ENCODE measurements at regions not wholly inside any gene's neighbourhood (a gene's known extent, or its start where the extent isn't known, plus 50 kb on each side); places are given as distances from the start of the nearest gene placed in this dataset.

- TF ChIP-seq, protein P1, sequence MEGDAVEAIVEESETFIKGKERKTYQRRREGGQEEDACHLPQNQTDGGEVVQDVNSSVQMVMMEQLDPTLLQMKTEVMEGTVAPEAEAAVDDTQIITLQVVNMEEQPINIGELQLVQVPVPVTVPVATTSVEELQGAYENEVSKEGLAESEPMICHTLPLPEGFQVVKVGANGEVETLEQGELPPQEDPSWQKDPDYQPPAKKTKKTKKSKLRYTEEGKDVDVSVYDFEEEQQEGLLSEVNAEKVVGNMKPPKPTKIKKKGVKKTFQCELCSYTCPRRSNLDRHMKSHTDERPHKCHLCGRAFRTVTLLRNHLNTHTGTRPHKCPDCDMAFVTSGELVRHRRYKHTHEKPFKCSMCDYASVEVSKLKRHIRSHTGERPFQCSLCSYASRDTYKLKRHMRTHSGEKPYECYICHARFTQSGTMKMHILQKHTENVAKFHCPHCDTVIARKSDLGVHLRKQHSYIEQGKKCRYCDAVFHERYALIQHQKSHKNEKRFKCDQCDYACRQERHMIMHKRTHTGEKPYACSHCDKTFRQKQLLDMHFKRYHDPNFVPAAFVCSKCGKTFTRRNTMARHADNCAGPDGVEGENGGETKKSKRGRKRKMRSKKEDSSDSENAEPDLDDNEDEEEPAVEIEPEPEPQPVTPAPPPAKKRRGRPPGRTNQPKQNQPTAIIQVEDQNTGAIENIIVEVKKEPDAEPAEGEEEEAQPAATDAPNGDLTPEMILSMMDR (IDR thresholded peaks at IDR 0.05; ENCODE audit: low read depth, low read length, missing input control): no peak
- no peak for TF ChIP-seq HNF4G (IDR thresholded peaks at IDR 0.05)
- TF ChIP-seq EGR1 (IDR thresholded peaks at IDR 0.05; ENCODE audit: low read depth in 2 of 2): no peak
- no peak for TF ChIP-seq GABPA (IDR thresholded peaks at IDR 0.05 in 1 of 2, conservative IDR thresholded peaks at IDR 0.05 in 1 of 2)
- TF ChIP-seq NR2F2 (IDR thresholded peaks at IDR 0.05): no peak
- TF ChIP-seq FOXA1 (IDR thresholded peaks at IDR 0.05): no peak
- no peak for TF ChIP-seq TAF1 (conservative IDR thresholded peaks at IDR 0.05)
- TF ChIP-seq RAD21 (IDR thresholded peaks at IDR 0.05): no peak
- no peak for TF ChIP-seq FOXA2 (IDR thresholded peaks at IDR 0.05)
- no peak for TF ChIP-seq SP1 (IDR thresholded peaks at IDR 0.05)
- TF ChIP-seq, protein P2, sequence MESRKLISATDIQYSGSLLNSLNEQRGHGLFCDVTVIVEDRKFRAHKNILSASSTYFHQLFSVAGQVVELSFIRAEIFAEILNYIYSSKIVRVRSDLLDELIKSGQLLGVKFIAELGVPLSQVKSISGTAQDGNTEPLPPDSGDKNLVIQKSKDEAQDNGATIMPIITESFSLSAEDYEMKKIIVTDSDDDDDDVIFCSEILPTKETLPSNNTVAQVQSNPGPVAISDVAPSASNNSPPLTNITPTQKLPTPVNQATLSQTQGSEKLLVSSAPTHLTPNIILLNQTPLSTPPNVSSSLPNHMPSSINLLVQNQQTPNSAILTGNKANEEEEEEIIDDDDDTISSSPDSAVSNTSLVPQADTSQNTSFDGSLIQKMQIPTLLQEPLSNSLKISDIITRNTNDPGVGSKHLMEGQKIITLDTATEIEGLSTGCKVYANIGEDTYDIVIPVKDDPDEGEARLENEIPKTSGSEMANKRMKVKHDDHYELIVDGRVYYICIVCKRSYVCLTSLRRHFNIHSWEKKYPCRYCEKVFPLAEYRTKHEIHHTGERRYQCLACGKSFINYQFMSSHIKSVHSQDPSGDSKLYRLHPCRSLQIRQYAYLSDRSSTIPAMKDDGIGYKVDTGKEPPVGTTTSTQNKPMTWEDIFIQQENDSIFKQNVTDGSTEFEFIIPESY (IDR thresholded peaks at IDR 0.05): no peak
- TF ChIP-seq ATF3 (IDR thresholded peaks at IDR 0.05): no peak
- TF ChIP-seq HNF4A (conservative IDR thresholded peaks at IDR 0.05): no peak
- no peak for TF ChIP-seq JUND (IDR thresholded peaks at IDR 0.05)
- TF ChIP-seq, protein P3, sequence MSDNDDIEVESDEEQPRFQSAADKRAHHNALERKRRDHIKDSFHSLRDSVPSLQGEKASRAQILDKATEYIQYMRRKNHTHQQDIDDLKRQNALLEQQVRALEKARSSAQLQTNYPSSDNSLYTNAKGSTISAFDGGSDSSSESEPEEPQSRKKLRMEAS (IDR thresholded peaks at IDR 0.05): no peak
- Histone ChIP-seq H3K4me1 (ENCODE audit: control insufficient read depth in 4 of 4, insufficient read depth in 4 of 4, low read length in 3 of 4) (peaks cover 0 to 4% (median 0%) of the 10 kb centered on the region in 4 donors), H3K27me3 (ENCODE audit: control insufficient read depth in 4 of 4, insufficient read depth in 4 of 4, low read length in 3 of 4) (peaks cover 0 to 7% (median 0%) of the 10 kb centered on the region in 4 donors), H3K9me3 (ENCODE audit: control insufficient read depth in 4 of 4, low read length in 3 of 4) (no peaks in the 10 kb centered on the region), H3K27ac (ENCODE audit: low read depth in 1 of 2, low read length in 2 of 2) (no peak overlapping the region), H3K4me3 (ENCODE audit: low read depth in 1 of 3, low read length in 3 of 3) (no peak overlapping the region), H3K9ac (ENCODE audit: low read depth in 1 of 2, low read length in 2 of 2) (no peak overlapping the region), H3K36me3 (ENCODE audit: control insufficient read depth in 4 of 4, insufficient read depth in 3 of 4, low read depth in 1 of 4, low read length in 3 of 4) (no peaks in the 10 kb centered on the region)
- 64% methylated on average over 5 of the region's 5 CpGs for WGBS
- no peak for DNase-seq (ENCODE audit: low spot score)
Measured at GRCh38 chr1:38779491-38779890, 80.1 kb downstream of the RRAGC start.

DNA sequence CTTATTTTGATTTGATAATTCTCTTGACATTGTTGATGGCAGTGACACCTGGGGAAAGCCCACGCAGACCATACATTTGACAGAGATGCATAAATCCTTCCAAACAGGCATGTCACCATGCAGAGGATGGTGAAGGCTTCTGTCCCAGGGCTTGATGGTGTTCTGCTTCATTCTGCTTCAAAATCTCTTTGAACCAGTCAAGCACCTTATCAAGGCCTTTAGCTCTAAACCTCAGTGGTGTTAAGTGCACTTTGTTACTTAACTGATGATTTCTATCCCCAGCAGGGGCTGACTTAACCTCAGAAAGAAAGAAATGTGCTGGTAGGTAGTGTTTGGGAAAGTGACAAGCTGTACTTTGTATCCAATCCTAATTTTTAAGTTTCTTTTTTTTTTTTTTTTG is 81.1 kb downstream of the RRAGC start:
- no peak overlapping the region for H3K4me3 ChIP-seq (ENCODE audit: low read depth in 1 of 3, low read length in 3 of 3)
- H3K36me3 ChIP-seq (ENCODE audit: control insufficient read depth in 4 of 4, insufficient read depth in 3 of 4, low read depth in 1 of 4, low read length in 3 of 4): no peaks in the 10 kb centered on the region
- peaks cover 0 to 7% (median 0%) of the 10 kb centered on the region in 4 donors for H3K27me3 ChIP-seq (ENCODE audit: control insufficient read depth in 4 of 4, insufficient read depth in 4 of 4, low read length in 3 of 4)
- no peak overlapping the region for H3K27ac ChIP-seq (ENCODE audit: low read depth in 1 of 2, low read length in 2 of 2)
- H3K4me1 ChIP-seq (ENCODE audit: control insufficient read depth in 4 of 4, insufficient read depth in 4 of 4, low read length in 3 of 4): peaks cover 0 to under 1% (median 0%) of the 10 kb centered on the region in 4 donors
- no peak for TF ChIP-seq RAD21 (IDR thresholded peaks at IDR 0.05)
- TF ChIP-seq ATF3 (IDR thresholded peaks at IDR 0.05): no peak
- TF ChIP-seq RXRA (IDR thresholded peaks at IDR 0.05): no peak
- TF ChIP-seq, protein P1 (IDR thresholded peaks at IDR 0.05; ENCODE audit: low read depth, low read length, missing input control): no peak
- TF ChIP-seq, protein P4, sequence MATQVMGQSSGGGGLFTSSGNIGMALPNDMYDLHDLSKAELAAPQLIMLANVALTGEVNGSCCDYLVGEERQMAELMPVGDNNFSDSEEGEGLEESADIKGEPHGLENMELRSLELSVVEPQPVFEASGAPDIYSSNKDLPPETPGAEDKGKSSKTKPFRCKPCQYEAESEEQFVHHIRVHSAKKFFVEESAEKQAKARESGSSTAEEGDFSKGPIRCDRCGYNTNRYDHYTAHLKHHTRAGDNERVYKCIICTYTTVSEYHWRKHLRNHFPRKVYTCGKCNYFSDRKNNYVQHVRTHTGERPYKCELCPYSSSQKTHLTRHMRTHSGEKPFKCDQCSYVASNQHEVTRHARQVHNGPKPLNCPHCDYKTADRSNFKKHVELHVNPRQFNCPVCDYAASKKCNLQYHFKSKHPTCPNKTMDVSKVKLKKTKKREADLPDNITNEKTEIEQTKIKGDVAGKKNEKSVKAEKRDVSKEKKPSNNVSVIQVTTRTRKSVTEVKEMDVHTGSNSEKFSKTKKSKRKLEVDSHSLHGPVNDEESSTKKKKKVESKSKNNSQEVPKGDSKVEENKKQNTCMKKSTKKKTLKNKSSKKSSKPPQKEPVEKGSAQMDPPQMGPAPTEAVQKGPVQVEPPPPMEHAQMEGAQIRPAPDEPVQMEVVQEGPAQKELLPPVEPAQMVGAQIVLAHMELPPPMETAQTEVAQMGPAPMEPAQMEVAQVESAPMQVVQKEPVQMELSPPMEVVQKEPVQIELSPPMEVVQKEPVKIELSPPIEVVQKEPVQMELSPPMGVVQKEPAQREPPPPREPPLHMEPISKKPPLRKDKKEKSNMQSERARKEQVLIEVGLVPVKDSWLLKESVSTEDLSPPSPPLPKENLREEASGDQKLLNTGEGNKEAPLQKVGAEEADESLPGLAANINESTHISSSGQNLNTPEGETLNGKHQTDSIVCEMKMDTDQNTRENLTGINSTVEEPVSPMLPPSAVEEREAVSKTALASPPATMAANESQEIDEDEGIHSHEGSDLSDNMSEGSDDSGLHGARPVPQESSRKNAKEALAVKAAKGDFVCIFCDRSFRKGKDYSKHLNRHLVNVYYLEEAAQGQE (IDR thresholded peaks at IDR 0.05): no peak
- TF ChIP-seq, protein P3 (IDR thresholded peaks at IDR 0.05): no peak
- no peak for TF ChIP-seq JUND (IDR thresholded peaks at IDR 0.05)
- no peak for TF ChIP-seq YY1 (IDR thresholded peaks at IDR 0.05)
- TF ChIP-seq NR2F2 (IDR thresholded peaks at IDR 0.05): no peak
- H3K9me3 ChIP-seq (ENCODE audit: control insufficient read depth in 4 of 4, low read length in 3 of 4): no peaks in the 10 kb centered on the region
- no peak for DNase-seq (ENCODE audit: low spot score)
- 74% methylated on average over 1 of the region's 1 CpG for whole genome bisulfite sequencing
- no peak overlapping the region for H3K9ac ChIP-seq (ENCODE audit: low read depth in 1 of 2, low read length in 2 of 2)

Measured in liver (tissue), 8 donors.